Astrocyte (in vitro differentiated cells and primary cell): ENCODE measurements at regions not wholly inside any gene's neighbourhood (a gene's known extent, or its start where the extent isn't known, plus 50 kb on each side); places are given as distances from the start of the nearest gene placed in this dataset.

Source experiments
- EZH2 ChIP-seq: IDR thresholded peaks from 2 replicates; pipeline ENCODE4 v1.6.1; 2012; ENCODE audit warnings: mild to moderate bottlenecking, low read length, inconsistent platforms; ENCODE audit not compliant: insufficient read depth
- TF ChIP-seq, protein P1 (sequence below): IDR thresholded peaks from 2 replicates; pipeline ENCODE4 v1.5.1; 2011; ENCODE audit warnings: low read depth, mild to moderate bottlenecking, inconsistent platforms, low read length, moderate library complexity; ENCODE audit not compliant: insufficient read depth

DNA sequence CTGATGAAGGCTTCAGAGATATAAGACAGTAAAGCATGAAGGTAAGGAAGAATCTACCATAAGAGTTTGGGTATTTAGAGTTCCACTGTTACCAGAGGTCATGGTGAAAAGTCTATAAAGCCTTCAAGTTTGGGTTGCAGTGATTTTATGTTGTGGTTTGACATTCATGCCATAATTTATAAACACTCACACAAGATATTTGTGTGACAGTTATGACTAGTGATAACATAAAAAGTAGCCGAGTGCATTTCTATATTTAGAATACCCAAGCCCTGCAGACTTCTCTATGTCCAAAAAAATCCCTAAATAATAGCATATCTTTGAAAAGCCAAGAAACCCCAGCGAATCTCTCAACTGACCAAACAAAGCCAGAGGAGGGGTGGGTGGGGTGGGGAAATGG, 229.9 kb downstream of the CXCL12 start:
- TF ChIP-seq, protein P1, sequence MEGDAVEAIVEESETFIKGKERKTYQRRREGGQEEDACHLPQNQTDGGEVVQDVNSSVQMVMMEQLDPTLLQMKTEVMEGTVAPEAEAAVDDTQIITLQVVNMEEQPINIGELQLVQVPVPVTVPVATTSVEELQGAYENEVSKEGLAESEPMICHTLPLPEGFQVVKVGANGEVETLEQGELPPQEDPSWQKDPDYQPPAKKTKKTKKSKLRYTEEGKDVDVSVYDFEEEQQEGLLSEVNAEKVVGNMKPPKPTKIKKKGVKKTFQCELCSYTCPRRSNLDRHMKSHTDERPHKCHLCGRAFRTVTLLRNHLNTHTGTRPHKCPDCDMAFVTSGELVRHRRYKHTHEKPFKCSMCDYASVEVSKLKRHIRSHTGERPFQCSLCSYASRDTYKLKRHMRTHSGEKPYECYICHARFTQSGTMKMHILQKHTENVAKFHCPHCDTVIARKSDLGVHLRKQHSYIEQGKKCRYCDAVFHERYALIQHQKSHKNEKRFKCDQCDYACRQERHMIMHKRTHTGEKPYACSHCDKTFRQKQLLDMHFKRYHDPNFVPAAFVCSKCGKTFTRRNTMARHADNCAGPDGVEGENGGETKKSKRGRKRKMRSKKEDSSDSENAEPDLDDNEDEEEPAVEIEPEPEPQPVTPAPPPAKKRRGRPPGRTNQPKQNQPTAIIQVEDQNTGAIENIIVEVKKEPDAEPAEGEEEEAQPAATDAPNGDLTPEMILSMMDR: no peak
- no peak for TF ChIP-seq EZH2
